ENCODE measurements at regions not wholly inside any gene's neighbourhood (a gene's known extent, or its start where the extent isn't known, plus 50 kb on each side); places are given as distances from the start of the nearest gene placed in this dataset.

DNA sequence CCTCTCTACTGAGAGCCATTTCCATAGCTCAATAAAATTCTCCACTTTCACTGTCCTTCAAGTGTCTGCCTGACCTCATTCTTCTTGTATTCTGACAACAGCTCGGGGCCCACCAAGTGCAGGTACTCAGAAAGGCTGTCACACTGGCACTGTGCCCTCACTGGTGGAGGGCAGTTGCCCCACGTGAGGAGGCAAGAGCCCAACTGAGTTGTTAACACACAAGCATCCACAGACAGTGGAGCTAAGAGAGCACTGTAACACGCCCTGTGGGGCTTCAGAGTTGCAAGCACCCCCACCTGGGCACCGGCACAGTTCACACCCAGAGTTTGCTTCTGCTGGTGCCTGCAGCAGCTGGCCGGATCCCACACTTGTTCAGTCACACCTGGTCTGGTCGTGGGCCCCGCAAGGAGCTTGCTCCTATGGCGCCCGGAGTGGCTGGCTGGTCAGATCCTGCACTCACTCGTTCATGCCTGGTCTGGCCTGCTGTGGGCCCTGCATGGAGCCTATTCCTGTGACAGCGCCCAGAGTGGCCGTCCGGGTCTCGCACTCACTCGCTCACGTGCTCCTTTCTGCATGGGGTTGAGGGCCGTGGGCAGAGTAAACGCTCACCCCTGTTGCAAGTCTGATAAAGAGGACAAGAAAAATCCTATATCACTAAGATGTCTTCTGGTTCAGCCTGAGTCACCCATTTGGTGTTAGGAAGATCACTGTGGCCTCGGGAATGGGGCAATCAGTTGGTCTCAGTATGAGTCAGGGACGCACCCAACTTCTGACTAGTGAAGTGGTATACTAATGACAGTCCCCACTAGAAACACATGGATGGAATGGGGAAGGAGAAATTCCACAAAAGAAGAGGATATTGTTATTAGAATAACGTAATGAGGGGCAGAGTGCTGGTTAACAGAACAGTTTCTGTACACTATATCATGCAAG, 87.0 kb upstream of the CCNH start:
- Mint-ChIP-seq H3K4me3 (no peak overlapping the region), H3K4me1 (ENCODE audit: low read depth) (no peaks in the 10 kb centered on the region), H3K36me3 (ENCODE audit: low read depth) (no peaks in the 10 kb centered on the region), H3K27me3 (ENCODE audit: low read depth) (no peaks in the 10 kb centered on the region), H3K9me3 (no peaks in the 10 kb centered on the region), H3K27ac (no peak overlapping the region)
